Spleen (tissue), 11 donors: ENCODE measurements at regions not wholly inside any gene's neighbourhood (a gene's known extent, or its start where the extent isn't known, plus 50 kb on each side); places are given as distances from the start of the nearest gene placed in this dataset.

ENCODE experiments used
- DNase-seq: peaks from one replicate; pipeline ENCODE4 v3.0.0-alpha.2; 2020
- H3K27ac ChIP-seq, 8 donors: fragments of 200-600 bp; sonication (generic) in 7 of 8; 1 replicate in 4 of 8; 2 replicates in 4 of 8; pipeline versions ENCODE4 v1.5.0 to v1.8.0; 2016 to 2021; ENCODE audit warnings: inconsistent platforms in 4 of 8, mild to moderate bottlenecking in 4 of 8, moderate library complexity in 1 of 8
- H3K27me3 ChIP-seq, 7 donors: fragments of 200-600 bp; sonication (generic) in 6 of 7; replicated peaks in 1 of 7; 1 replicate in 4 of 7; 2 replicates in 3 of 7; pipeline versions ENCODE4 v1.5.0 to v1.8.0; 2016 to 2021; ENCODE audit warnings: inconsistent platforms in 3 of 7, mild to moderate bottlenecking in 1 of 7
- H3K36me3 ChIP-seq, 6 donors: fragments of 200-600 bp; sonication (generic) in 5 of 6; 1 replicate in 4 of 6; 2 replicates in 2 of 6; pipeline versions ENCODE4 v1.5.0 to v1.8.0; 2016 to 2021; ENCODE audit warnings: inconsistent platforms in 2 of 6
- H3K4me1 ChIP-seq, 6 donors: fragments of 200-600 bp; sonication (generic) in 5 of 6; 1 replicate in 3 of 6; 2 replicates in 3 of 6; pipeline versions ENCODE4 v1.5.0 to v1.8.0; 2016 to 2021; ENCODE audit warnings: inconsistent platforms in 3 of 6
- H3K4me3 ChIP-seq, 8 donors: fragments of 200-600 bp; sonication (generic) in 7 of 8; 1 replicate in 4 of 8; 2 replicates in 4 of 8; pipeline versions ENCODE4 v1.5.0 to v1.8.0; 2016 to 2021; ENCODE audit warnings: inconsistent platforms in 4 of 8, mild to moderate bottlenecking in 4 of 8, moderate library complexity in 2 of 8
- H3K9me3 ChIP-seq, 8 donors: fragments of 200-600 bp; sonication (generic) in 7 of 8; 1 replicate in 4 of 8; 2 replicates in 4 of 8; pipeline versions ENCODE4 v1.5.0 to v1.8.0; 2016 to 2021; ENCODE audit warnings: inconsistent platforms in 4 of 8
- POLR2A ChIP-seq, 3 donors: fragments of 450-650 bp; IDR thresholded peaks; one replicate each; pipeline ENCODE4 v1.5.1; 2017; ENCODE audit warnings: antibody characterized with exemption in 3 of 3, mild to moderate bottlenecking in 1 of 3
- POLR2AphosphoS5 ChIP-seq, 3 donors: sonication (generic); formaldehyde crosslinking; IDR thresholded peaks; one replicate each; pipeline ENCODE4 v1.5.1; 2017; ENCODE audit warnings: antibody characterized with exemption in 3 of 3
- WGBS, 5 donors: extraction: QIAGEN DNeasy Blood & Tissue Kit in 3 of 5; methylation state at CpG; one replicate each; pipeline versions ENCODE4 v1.1.5 to v1.1.7; 2013 to 2018; 5-methylcytosine and 5-hydroxymethylcytosine counted together
- intact Hi-C: fragments of 100-400 bp; cut with DNase I; formaldehyde crosslinking; loops from one replicate; pipeline ENCODE4 v1.15.0; 2023; ENCODE audit warnings: low total_unique reads
- TF ChIP-seq, protein P1 (sequence below), 11 experiments: fragments of 200-600 bp in 7 of 11; fragments of 450-650 bp in 4 of 11; sonication (generic) in 4 of 11; IDR thresholded peaks in 8 of 11; conservative IDR thresholded peaks in 3 of 11; 1 replicate in 7 of 11; 2 replicates in 4 of 11; pipeline versions ENCODE4 v1.4.0 to v1.8.0; 2016 to 2021; ENCODE audit warnings: antibody characterized with exemption in 11 of 11, inconsistent platforms in 4 of 11, mild to moderate bottlenecking in 1 of 11
- donor health status: healthy with polysubstance abuse.
- donor health status: DM: no; HTN: no; CAD: no; lungs with moderate emphysema.
- donor health status: DM: no; HTN: no; CAD: no.
- donor health status: Bipolar disorder and iron deficiency.
- donor health status: healthy.
- donor health status: DM: no; HTN: no; CAD: no.
- donor health status: DM: yes; HTN: yes; CAD: no.

- Histone ChIP-seq H3K27me3 (no peaks in the 10 kb centered on the region), H3K4me1 (no peaks in the 10 kb centered on the region), H3K36me3 (no peaks in the 10 kb centered on the region), H3K9me3 (peaks cover 0 to 17% (median 13%) of the 10 kb centered on the region in 8 donors), H3K27ac (no peak overlapping the region), H3K4me3 (no peak overlapping the region)
- DNase-seq: no peak
- 60 to 86% (median 74%) methylated on average over 3 of the region's 3 CpGs for WGBS, 5 donors
- TF ChIP-seq, protein P1, sequence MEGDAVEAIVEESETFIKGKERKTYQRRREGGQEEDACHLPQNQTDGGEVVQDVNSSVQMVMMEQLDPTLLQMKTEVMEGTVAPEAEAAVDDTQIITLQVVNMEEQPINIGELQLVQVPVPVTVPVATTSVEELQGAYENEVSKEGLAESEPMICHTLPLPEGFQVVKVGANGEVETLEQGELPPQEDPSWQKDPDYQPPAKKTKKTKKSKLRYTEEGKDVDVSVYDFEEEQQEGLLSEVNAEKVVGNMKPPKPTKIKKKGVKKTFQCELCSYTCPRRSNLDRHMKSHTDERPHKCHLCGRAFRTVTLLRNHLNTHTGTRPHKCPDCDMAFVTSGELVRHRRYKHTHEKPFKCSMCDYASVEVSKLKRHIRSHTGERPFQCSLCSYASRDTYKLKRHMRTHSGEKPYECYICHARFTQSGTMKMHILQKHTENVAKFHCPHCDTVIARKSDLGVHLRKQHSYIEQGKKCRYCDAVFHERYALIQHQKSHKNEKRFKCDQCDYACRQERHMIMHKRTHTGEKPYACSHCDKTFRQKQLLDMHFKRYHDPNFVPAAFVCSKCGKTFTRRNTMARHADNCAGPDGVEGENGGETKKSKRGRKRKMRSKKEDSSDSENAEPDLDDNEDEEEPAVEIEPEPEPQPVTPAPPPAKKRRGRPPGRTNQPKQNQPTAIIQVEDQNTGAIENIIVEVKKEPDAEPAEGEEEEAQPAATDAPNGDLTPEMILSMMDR (IDR thresholded peaks at IDR 0.05 in 8 of 11, conservative IDR thresholded peaks at IDR 0.05 in 3 of 11): no peak
- TF ChIP-seq POLR2AphosphoS5 (IDR thresholded peaks at IDR 0.05) (no peak), POLR2A (IDR thresholded peaks at IDR 0.05) (no peak)
- intact Hi-C loops: no loop called here
Observed at GRCh38 chr21:28699596-28700259, 292.9 kb downstream of the LTN1 start.

DNA sequence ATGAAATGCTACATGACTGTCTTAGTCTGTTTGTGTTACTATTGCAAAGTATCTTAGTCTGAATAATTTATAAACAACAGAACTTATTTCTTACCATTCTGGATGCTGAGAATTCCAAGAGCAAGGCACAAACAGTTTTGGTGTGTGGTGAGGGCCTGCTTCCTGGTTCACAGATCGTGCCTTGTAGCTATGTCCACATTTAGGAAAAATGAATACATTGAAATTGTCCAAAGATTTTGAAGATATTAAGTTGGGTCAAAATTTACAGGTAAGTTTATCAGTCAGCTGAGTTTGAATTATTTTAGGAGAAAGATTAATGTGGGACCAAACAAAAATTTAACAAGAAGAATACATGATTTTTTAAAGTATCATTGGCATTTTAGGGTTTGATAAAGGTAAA, 293.5 kb downstream of the LTN1 start:
- no peaks in the 10 kb centered on the region for H3K4me1 ChIP-seq
- no peak overlapping the region for H3K27ac ChIP-seq
- no peak for DNase-seq
- H3K9me3 ChIP-seq: peaks cover 0 to 17% (median 13%) of the 10 kb centered on the region in 8 donors
- H3K27me3 ChIP-seq: no peaks in the 10 kb centered on the region
- intact Hi-C loops: no loop called here
- WGBS, 5 donors: 40 to 69% (median 64%) methylated on average over 1 of the region's 1 CpG
- no peak overlapping the region for H3K4me3 ChIP-seq
- no peaks in the 10 kb centered on the region for H3K36me3 ChIP-seq
- TF ChIP-seq, protein P1 (IDR thresholded peaks at IDR 0.05 in 8 of 11, conservative IDR thresholded peaks at IDR 0.05 in 3 of 11): no peak
- TF ChIP-seq POLR2AphosphoS5 (IDR thresholded peaks at IDR 0.05): no peak
- TF ChIP-seq POLR2A (IDR thresholded peaks at IDR 0.05): no peak

GRCh38 chr21:28696844-28697410, 295.8 kb downstream of the LTN1 start:
- Histone ChIP-seq H3K36me3 (no peaks in the 10 kb centered on the region), H3K27me3 (no peaks in the 10 kb centered on the region), H3K27ac (no peak overlapping the region), H3K9me3 (peaks cover 0 to 4% (median under 1%) of the 10 kb centered on the region in 8 donors), H3K4me1 (no peaks in the 10 kb centered on the region), H3K4me3 (no peak overlapping the region)
- intact Hi-C loops: no loop called here
- no peak for DNase-seq
- 79 to 92% (median 89%) methylated on average over 2 of the region's 2 CpGs for WGBS, 5 donors
- no peak for TF ChIP-seq POLR2AphosphoS5 (IDR thresholded peaks at IDR 0.05)
- TF ChIP-seq POLR2A (IDR thresholded peaks at IDR 0.05): no peak
- TF ChIP-seq, protein P1 (IDR thresholded peaks at IDR 0.05 in 8 of 11, conservative IDR thresholded peaks at IDR 0.05 in 3 of 11): no peak

GRCh38 chr21:28693476-28693875, 299.2 kb downstream of the LTN1 start:
- no peak for TF ChIP-seq POLR2AphosphoS5 (IDR thresholded peaks at IDR 0.05)
- no peak for TF ChIP-seq POLR2A (IDR thresholded peaks at IDR 0.05)
- TF ChIP-seq, protein P1 (IDR thresholded peaks at IDR 0.05 in 8 of 11, conservative IDR thresholded peaks at IDR 0.05 in 3 of 11): no peak
- intact Hi-C loops: no loop called here
- no peaks in the 10 kb centered on the region for H3K36me3 ChIP-seq
- WGBS, 5 donors: 81 to 90% (median 88%) methylated on average over 2 of the region's 2 CpGs
- no peaks in the 10 kb centered on the region for H3K4me1 ChIP-seq
- H3K9me3 ChIP-seq: no peaks in the 10 kb centered on the region
- H3K27me3 ChIP-seq: no peaks in the 10 kb centered on the region
- H3K27ac ChIP-seq: no peak overlapping the region
- no peak for DNase-seq
- no peak overlapping the region for H3K4me3 ChIP-seq
